Left ventricle myocardium superior (tissue), 1 donor: ENCODE measurements at regions not wholly inside any gene's neighbourhood (a gene's known extent, or its start where the extent isn't known, plus 50 kb on each side); places are given as distances from the start of the nearest gene placed in this dataset.
"Not testable (repeated sequence)": the region's sequence is repeated elsewhere in the genome, so short reads cannot be mapped to it uniquely, and the experiment has no call there.

Experiments
- ATAC-seq: fragments of 200-7000 bp; cut with Tn5 transposase; one replicate; pipeline ENCODE4 v1.9.1; 2020; ENCODE audit warnings: mild to moderate bottlenecking, moderate library complexity
- DNase-seq: peaks from one replicate; pipeline ENCODE4 v3.0.0-alpha.2; 2020
- intact Hi-C: fragments of 100-400 bp; cut with micrococcal nuclease; formaldehyde crosslinking; loops from one replicate; pipeline ENCODE4 v1.11.0; 2022
- donor health status: DM: no; HTN: yes; CAD: no; lungs with severe emphysema.

DNA sequence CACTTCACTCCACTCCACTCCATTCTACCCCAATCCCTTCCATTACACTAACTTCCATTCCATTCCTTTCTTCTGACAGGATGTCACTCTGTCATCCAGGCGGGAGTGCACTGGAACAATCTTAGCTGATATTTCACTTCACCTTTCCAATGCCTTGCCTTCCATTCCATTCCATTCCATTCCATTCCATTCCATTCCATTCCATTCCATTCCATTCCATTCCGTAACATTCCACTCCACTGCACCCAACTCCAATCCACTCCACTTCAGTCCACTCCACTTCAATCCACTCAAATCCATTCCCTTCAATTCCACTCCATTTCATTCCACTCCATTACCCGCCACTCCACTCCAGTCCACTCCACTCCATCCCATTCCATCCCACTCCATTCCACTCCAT, 1099.4 kb downstream of the TSPY10 start:
- DNase-seq = no peak
- intact Hi-C loops = no loop called here
- ATAC-seq = no peak

DNA sequence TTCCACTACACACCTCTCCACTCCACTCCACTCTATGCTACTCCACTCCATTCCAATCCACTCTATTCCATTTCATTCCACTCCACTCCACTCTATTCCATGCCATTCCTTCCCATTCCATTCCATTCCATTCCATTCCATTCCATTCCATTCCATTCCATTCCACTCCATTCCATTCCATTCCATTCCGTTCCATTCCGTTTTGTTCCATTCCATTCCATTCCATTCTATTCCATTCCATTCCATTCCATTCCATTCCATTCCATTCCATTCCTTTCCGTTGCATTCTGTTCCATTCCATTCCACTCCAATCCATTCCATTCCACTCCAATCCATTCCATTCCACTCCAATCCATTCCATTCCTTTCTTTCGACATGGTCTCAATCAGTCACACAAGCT, 1121.1 kb downstream of the TSPY10 start:
- DNase-seq, intact Hi-C loops, ATAC-seq: not testable (repeated sequence)

DNA sequence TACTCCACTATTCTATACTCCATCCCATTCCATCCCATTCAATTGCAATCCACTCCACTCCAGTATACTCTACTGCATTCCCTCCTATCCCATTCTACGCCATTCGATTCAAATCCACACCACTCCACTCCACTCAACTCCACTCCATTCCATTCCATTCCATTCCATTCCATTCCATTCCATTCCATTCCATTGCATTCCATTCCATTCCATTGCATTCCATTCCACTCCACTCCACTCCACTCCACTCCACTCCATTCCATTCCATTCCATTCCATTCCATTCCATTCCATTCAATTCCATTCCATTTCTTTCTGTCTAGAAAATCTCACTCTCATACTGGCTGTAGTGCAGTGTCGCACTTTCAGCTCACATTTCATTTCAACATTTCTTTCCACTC, 1129.4 kb downstream of the TSPY10 start:
- intact Hi-C loops, ATAC-seq, DNase-seq: not testable (repeated sequence)

DNA sequence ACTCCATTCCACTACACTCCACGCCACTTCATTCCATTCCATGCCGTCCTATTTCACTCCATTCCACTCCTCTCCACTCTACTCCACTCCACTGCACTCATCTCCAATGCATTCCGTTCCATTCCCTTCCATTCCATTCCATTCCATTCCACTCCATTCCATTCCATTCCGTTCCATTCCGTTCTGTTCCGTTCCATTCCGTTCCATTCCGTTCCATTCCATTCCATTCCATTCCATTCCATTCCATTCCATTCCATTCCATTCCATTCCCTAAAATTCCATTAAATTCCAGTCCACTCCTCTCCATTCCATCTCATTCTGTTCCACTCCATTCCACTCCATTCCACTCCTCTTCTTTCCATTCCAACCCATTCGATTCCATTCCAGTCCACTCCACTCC, 1139.1 kb downstream of the TSPY10 start:
- intact Hi-C loops = no loop called here
- ATAC-seq = peak; percentile 50
- no peak for DNase-seq

DNA sequence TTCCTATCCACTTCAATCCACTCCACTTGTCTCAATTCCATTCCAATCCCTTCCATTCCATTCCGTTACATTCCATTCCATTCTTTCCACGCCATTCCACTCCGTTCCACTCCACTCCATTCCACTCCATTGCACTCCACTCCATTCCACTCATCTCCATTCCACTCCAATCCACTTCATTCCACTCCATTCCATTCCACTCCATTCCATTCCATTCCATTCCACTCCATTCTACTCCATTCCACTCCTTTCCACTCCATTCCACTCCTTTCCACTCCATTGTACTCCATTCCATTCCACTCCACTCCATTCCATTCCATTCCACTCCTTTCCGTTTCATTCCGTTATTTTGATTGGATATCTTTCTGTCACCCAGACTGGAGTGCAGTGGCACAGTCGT, 1158.7 kb downstream of the TSPY10 start:
- ATAC-seq (no peak), DNase-seq (no peak)
- intact Hi-C loops = no loop called here
